NCI-H1048 (cell line): ENCODE measurements at regions not wholly inside any gene's neighbourhood (a gene's known extent, or its start where the extent isn't known, plus 50 kb on each side); places are given as distances from the start of the nearest gene placed in this dataset.
A peak's percentile ranks its signal among the peaks of the same experiment; 100 is the strongest.
"Not testable (repeated sequence)": the region's sequence is repeated elsewhere in the genome, so short reads cannot be mapped to it uniquely, and the experiment has no call there.

Experiments
- DNase-seq: peaks from one replicate; lab custom pipeline; 2025; lab: John Stamatoyannopoulos, UW

DNA sequence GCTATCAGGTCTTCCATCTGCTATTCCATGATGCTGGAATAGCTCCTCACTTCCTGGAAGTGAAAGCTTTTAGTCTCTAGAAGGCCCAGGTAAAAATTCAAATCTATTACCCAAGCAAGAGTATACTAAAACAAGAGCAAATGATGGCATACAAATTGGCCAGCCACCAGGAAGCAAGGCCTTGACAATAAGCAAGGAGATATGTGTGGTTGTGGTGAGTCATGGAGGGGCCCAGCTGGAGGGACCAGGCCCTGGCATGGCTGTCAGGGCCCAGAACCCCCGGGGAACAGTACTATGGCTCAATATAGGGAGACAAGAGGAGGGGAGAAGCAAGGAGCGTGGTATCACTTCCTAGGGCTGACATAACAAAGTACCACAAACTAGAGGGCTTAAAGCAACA, 358.7 kb downstream of the RRAGC start:
- DNase-seq = no peak

DNA sequence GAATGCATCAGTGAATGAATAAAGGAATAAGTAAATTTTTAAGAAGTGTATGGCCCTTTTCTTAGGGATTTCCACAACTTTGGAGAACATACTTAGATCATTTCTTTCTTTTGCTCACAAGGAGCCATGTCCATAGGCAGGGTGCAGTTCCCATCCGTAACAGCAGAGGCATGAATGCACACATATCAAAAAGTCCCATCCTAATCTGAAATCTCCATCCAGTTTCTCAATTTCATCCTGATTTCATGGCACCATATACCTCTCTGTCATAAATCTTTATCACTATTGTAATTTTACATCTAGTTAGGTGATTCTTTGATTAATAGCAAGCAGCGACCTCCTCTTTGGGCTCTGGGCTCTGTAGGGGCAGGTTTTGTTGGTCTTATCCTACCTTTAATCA, 359.2 kb downstream of the RRAGC start:
- no peak for DNase-seq

GRCh38 chr1:38498686-38499085, 360.9 kb downstream of the RRAGC start:
- no peak for DNase-seq

- no peak for DNase-seq
These were observed 361.5 kb downstream of the RRAGC start for GRCh38 chr1:38497921-38498656.

DNA sequence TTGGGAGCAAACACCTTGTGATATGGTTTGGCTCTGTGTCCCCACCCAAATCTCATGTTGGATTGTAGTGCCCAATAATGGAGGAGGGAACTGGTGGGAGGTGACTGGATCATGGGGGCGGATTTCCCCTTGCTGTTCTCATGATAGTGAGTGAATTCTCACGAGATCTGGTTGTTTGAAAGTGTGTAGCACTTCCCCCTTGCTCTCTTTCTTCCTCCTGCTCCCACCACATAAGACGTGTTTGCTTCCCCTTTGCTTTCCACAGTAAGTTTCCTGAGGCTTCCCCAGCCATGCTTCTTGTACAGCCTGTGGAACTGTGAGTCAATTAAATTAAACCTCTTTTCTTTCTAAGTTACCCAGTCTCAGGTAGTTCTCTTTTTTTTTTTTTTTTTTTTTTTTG, 366.3 kb downstream of the RRAGC start:
- not testable (repeated sequence) for DNase-seq

GRCh38 chr1:38489844-38490270, 369.7 kb downstream of the RRAGC start:
- DNase-seq = peak; percentile 4

GRCh38 chr1:38488162-38488898, 371.2 kb downstream of the RRAGC start:
- no peak for DNase-seq

GRCh38 chr1:38487396-38487795, 372.2 kb downstream of the RRAGC start:
- DNase-seq = no peak

GRCh38 chr1:38486085-38486484, 373.5 kb downstream of the RRAGC start:
- DNase-seq = no peak

DNA sequence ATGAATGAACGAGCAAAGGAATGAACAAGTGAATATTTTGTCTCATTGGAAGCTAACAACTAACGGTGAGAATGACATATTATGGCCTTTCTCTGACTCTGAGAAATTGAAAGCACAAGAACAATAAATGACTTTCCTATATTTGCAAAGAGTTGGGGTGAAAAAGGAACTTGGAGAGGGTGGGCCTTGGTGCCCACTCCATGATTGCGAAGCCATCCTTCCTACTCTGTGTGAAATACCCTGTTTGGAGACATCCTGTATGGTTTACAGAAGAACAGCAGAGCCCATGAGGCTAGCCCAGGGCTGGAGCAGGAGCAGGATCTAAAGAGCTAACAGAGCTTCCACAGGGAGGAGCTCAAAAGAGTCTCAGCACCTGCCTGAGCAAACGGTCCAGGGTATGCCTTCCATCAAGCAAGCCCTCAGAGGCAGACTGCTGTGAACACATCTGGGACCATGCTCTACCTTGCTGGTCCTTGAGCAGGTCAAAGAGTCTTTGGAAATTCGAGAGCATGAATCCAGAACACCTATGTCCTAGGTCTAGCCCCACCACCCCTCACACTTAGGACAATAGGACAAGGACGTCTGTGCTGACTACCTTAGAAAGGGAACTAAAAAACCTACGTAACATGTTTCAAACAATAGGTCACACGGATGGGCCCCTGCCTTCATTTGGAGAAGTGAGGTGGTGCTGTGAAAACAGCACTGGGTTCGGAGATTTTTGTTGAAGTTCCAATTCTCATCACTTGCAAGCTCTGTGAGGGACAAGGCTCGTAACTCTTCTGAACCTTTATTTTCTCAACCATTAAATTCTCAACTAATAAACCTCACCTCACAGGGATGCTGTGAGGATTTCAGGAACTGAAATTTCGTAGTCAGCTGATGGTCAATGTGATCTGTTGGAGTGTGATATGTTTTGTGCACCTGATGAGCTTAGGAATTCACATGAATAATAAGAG, 377.4 kb downstream of the RRAGC start:
- DNase-seq = no peak

DNA sequence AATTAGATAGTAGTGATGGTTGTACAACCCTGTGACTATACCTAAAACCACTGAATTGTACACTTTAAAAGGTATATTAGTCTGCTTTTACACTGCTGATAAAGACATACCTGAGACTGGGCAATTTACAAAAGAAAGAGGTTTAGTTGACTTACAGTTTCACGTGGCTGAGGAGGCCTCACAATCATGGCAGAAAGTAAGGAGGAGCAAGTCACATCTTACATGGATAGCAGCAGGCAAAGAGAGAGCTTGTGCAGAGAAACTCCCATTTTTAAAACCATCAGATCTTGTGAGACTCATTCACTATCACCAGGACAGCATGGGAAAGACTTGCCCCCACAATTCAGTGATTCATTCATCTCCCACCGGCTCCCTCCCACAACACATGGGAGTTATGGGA, 379.9 kb downstream of the RRAGC start:
- not testable (repeated sequence) for DNase-seq

DNA sequence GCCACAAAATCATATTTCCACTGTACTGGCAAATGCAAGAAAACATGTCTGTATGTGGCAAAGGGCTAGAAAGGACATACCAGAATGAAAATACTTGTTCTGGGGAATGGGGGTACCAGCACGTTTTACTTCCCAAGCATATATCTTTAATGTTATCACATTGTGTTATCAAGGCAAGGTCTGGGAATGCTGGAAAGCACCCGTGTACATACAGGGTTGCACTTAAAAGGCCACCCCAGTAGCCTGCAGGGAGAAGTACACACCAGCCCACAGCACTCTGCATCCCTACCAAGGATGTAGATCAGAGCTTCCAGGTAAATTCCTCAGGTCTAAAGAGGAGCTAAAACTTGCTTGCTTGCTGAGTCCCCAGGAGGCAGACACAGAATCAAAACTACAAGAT, 381.8 kb downstream of the RRAGC start:
- DNase-seq = no peak

DNA sequence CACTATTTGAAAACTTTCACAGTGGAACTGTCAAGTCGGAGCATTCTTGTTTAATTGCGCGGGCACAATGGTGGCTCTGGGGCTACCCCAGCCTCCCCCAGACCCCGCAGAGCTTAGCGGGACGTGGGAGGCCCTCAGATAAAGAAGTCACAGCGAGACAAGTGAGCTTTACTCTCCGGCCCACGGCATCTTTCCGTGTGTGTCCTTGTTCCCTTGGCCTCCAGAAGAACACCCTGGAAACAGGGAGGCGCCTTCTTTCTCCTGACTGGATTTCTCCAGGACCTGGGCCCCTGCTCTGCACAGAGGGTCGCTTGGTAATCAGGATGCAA, 382.8 kb downstream of the RRAGC start:
- no peak for DNase-seq

DNA sequence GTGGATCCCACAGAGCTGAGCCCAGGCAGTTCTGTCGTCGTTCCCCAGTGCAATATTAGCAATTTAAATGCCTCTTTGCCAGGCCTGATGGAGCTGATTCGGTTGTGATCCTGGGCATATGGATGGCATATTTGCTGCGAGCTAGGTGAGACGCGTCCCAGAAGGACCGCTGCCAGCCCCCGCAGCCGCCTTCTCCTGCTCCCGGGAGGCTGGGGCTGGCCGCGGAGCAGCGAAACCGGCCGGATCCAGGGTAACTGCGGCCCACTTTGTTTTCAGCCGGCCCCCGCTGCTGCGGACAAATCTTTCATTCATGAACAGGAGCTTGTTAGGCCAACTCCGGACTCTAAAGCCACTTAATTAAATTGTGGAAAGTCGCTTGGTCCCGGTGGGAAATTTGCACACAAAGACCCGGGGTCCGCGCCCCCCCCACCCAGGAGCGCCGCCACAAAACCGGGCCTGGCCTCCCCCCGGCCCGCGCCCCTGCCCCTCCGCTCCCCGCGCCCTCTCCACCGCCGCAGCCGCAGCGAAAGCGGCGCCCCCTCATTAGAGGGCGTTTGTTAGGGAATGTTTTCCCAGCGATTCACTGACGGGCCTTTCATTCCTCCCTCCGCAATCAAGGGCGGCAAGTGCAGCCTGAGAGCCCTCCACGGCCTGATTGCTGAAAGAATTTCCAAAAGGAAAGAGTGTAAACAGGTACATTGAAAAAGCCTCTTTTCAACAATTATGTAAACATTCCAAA, 383.3 kb downstream of the RRAGC start:
- DNase-seq = no peak

- no peak for DNase-seq
These were observed 384.0 kb downstream of the RRAGC start for GRCh38 chr1:38475624-38476005.

DNA sequence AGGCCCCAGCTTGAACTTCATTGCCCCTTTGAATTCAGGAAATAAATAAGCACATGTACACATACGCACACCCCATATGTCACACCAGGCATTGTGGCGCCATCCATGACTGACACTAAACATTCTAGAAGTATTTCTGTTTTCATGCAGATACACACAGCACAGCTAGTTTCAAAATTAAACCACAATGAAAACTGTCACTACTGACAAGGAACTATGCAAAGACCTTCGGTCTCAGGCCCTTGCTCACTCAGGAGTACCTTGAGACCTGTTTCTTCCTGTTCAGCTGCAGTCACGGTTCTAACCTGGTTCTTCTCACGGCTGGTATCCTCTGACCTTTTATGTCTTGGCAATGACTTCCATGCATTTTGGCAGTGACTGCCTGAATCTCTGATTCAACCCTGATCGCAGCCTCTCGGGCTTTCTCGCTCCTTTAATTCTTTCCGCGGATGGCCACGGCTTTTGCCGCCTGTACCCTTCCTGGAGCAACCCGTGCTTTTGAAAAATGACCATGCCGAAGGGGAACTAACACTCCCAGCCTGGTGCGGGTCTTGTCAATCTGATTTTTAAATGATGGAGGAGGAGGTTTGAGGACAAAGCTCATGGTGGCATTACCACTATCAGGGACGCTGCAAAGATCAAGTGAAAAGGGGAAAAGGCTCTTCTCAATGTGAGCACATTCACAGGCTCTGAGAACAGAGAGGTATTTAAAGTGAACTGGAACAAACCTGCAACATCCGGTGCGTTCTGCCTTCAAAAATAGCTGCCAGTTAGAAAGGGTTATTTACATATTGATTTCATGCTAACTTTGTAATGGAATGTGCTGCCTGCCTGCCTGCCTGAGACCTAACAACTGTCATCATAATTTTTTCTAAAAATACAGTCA, 384.6 kb downstream of the RRAGC start:
- DNase-seq = no peak

GRCh38 chr1:38466487-38466886, 393.1 kb downstream of the RRAGC start:
- no peak for DNase-seq

DNA sequence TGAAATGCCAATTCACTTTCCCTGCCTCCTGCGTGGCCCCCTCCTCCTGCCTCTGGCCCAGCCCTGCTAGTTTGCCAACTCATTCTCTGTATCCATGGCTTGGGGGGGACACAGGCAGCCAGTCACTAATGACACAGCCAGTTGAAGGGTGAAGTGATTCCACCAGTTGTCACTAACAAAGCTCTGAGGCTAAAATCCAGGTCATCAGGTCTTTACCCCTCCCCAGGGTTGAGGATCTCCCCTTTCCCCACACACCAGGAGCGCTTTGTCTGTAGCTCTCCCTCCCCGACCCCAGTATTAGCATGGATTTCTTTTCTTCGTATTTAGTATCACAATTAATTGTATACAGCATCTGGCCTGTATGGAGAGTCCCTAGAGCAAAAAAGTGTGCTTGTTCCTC, 394.1 kb downstream of the RRAGC start:
- no peak for DNase-seq

GRCh38 chr1:38464071-38464661, 395.4 kb downstream of the RRAGC start:
- no peak for DNase-seq

- no peak for DNase-seq
These were observed 396.5 kb downstream of the RRAGC start for GRCh38 chr1:38463074-38463473.

GRCh38 chr1:38456531-38456876, 403.1 kb downstream of the RRAGC start:
- DNase-seq = no peak
